ENCODE measurements at regions not wholly inside any gene's neighbourhood (a gene's known extent, or its start where the extent isn't known, plus 50 kb on each side); places are given as distances from the start of the nearest gene placed in this dataset.
A peak's percentile ranks its signal among the peaks of the same experiment; 100 is the strongest.

- Histone ChIP-seq H3K4me1 (replicated peaks) (no peaks in the 10 kb centered on the region), H3K27me3 (replicated peaks; ENCODE audit: insufficient read depth) (no peaks in the 10 kb centered on the region), H3K4me3 (no peak overlapping the region), H3K36me3 (no peaks in the 10 kb centered on the region), H3K27ac (no peak overlapping the region), H3K9me3 (no peaks in the 10 kb centered on the region)
- no peak for DNase-seq (ENCODE audit: low spot score)
- TF ChIP-seq CTCF (IDR thresholded peaks at IDR 0.05) = no peak
- TF ChIP-seq POLR2AphosphoS5 (IDR thresholded peaks at IDR 0.05) = no peak
- TF ChIP-seq POLR2A (IDR thresholded peaks at IDR 0.05) = no peak
- intact Hi-C loops (cut with DNase I) = no loop called here
Measured at GRCh38 chr4:129359461-129359860, 263.5 kb downstream of the C4orf33 start.

- Histone ChIP-seq H3K4me3 (no peak overlapping the region), H3K4me1 (replicated peaks) (no peaks in the 10 kb centered on the region), H3K27ac (no peak overlapping the region), H3K9me3 (no peaks in the 10 kb centered on the region), H3K27me3 (replicated peaks; ENCODE audit: insufficient read depth) (no peaks in the 10 kb centered on the region), H3K36me3 (no peaks in the 10 kb centered on the region)
- TF ChIP-seq CTCF (IDR thresholded peaks at IDR 0.05) (peak in 3 of 4 experiments; percentile 71 to 79 (median 75)), POLR2AphosphoS5 (IDR thresholded peaks at IDR 0.05) (no peak), POLR2A (IDR thresholded peaks at IDR 0.05) (no peak)
- peak; percentile 45 for DNase-seq (ENCODE audit: low spot score)
- 12% methylated on average over 5 of the region's 5 CpGs for WGBS
- intact Hi-C loops (cut with DNase I) = loop anchor here (5.0 kb wide), 1 partner anchor 280 kb away; no protein-coding TSS in a partner anchor
Measured at GRCh38 chr4:129362691-129363274, 266.8 kb downstream of the C4orf33 start.

- TF ChIP-seq POLR2A (IDR thresholded peaks at IDR 0.05) (no peak), POLR2AphosphoS5 (IDR thresholded peaks at IDR 0.05) (no peak), CTCF (IDR thresholded peaks at IDR 0.05) (no peak)
- H3K27me3 ChIP-seq (replicated peaks; ENCODE audit: insufficient read depth) = no peaks in the 10 kb centered on the region
- intact Hi-C loops (cut with DNase I) = loop anchor here (5.0 kb wide), 1 partner anchor 277 kb away; no protein-coding TSS in a partner anchor
- 87% methylated on average over 10 of the region's 10 CpGs for WGBS
- no peaks in the 10 kb centered on the region for H3K36me3 ChIP-seq
- no peaks in the 10 kb centered on the region for H3K9me3 ChIP-seq
- no peak for DNase-seq (ENCODE audit: low spot score)
- no peaks in the 10 kb centered on the region for H3K4me1 ChIP-seq (replicated peaks)
- H3K4me3 ChIP-seq = no peak overlapping the region
- no peak overlapping the region for H3K27ac ChIP-seq
Measured at GRCh38 chr4:129364747-129365452, 268.9 kb downstream of the C4orf33 start.

- Histone ChIP-seq H3K27ac (no peak overlapping the region), H3K4me1 (replicated peaks) (no peaks in the 10 kb centered on the region), H3K36me3 (no peaks in the 10 kb centered on the region), H3K9me3 (no peaks in the 10 kb centered on the region), H3K4me3 (no peak overlapping the region), H3K27me3 (replicated peaks; ENCODE audit: insufficient read depth) (no peaks in the 10 kb centered on the region)
- 77% methylated on average over 3 of the region's 3 CpGs for WGBS
- no peak for DNase-seq (ENCODE audit: low spot score)
- TF ChIP-seq POLR2AphosphoS5 (IDR thresholded peaks at IDR 0.05) = no peak
- TF ChIP-seq POLR2A (IDR thresholded peaks at IDR 0.05) = no peak
- TF ChIP-seq CTCF (IDR thresholded peaks at IDR 0.05) = no peak
- intact Hi-C loops (cut with DNase I) = no loop called here
Measured at GRCh38 chr4:129369361-129370010, 273.5 kb downstream of the C4orf33 start.
